Fibroblast of lung (primary cell): ENCODE measurements at regions not wholly inside any gene's neighbourhood (a gene's known extent, or its start where the extent isn't known, plus 50 kb on each side); places are given as distances from the start of the nearest gene placed in this dataset.
"Not testable (repeated sequence)": the region's sequence is repeated elsewhere in the genome, so short reads cannot be mapped to it uniquely, and the experiment has no call there.

Experiments
- DNase-seq, 2 donors: peaks; one replicate each; pipeline versions ENCODE4 v3.0.0 to v3.0.0-alpha.2; 2010; ENCODE audit warnings: low read depth in 2 of 2
- H2AFZ ChIP-seq: 2 replicates; pipeline ENCODE4 v1.5.1; 2012; ENCODE audit warnings: low read length, control low read depth, inconsistent platforms
- H3K27ac ChIP-seq: 2 replicates; pipeline ENCODE4 v1.5.1; 2011; ENCODE audit warnings: low read length, control low read depth; ENCODE audit not compliant: insufficient read depth
- H3K27me3 ChIP-seq: 2 replicates; pipeline ENCODE4 v1.5.1; 2011; ENCODE audit warnings: mild to moderate bottlenecking, low read length; ENCODE audit not compliant: control insufficient read depth, insufficient read depth
- H3K36me3 ChIP-seq: 2 replicates; pipeline ENCODE4 v1.5.1; 2011; ENCODE audit warnings: low read length; ENCODE audit not compliant: control insufficient read depth, insufficient read depth
- H3K4me1 ChIP-seq: 2 replicates; pipeline ENCODE4 v1.5.1; 2011; ENCODE audit warnings: low read length; ENCODE audit not compliant: control insufficient read depth, insufficient read depth; ENCODE audit errors: extremely low read depth
- H3K4me2 ChIP-seq: 2 replicates; pipeline ENCODE4 v1.5.1; 2011; ENCODE audit warnings: low read length, control low read depth; ENCODE audit not compliant: insufficient read depth; ENCODE audit errors: extremely low read depth
- H3K4me3 ChIP-seq, 4 experiments: fragments of 200-600 bp in 1 of 4; sonication (generic) in 1 of 4; replicated peaks in 1 of 4; 2 replicates each; pipeline ENCODE4 v1.5.1; 2011 to 2016; ENCODE audit warnings: low read length in 4 of 4, low read depth in 3 of 4, mild to moderate bottlenecking in 3 of 4, control low read depth in 2 of 4, inconsistent platforms in 1 of 4, mixed read lengths in 1 of 4; ENCODE audit not compliant: insufficient read depth in 1 of 4; ENCODE audit errors: control extremely low read depth in 1 of 4
- H3K79me2 ChIP-seq: 2 replicates; pipeline ENCODE4 v1.5.1; 2012; ENCODE audit warnings: mild to moderate bottlenecking, low read length, inconsistent platforms; ENCODE audit not compliant: control insufficient read depth, insufficient read depth
- H3K9ac ChIP-seq: 2 replicates; pipeline ENCODE4 v1.5.1; 2011; ENCODE audit warnings: mild to moderate bottlenecking, low read length, control low read depth; ENCODE audit not compliant: insufficient read depth
- H3K9me3 ChIP-seq: 2 replicates; pipeline ENCODE4 v1.5.1; 2012; ENCODE audit warnings: low read depth, low read length; ENCODE audit not compliant: control insufficient read depth, insufficient read depth
- H4K20me1 ChIP-seq: 2 replicates; pipeline ENCODE4 v1.5.1; 2011; ENCODE audit warnings: low read length; ENCODE audit not compliant: control insufficient read depth, insufficient read depth; ENCODE audit errors: extremely low read depth
- CTCF ChIP-seq, 2 donors: IDR thresholded peaks in 1 of 2; conservative IDR thresholded peaks in 1 of 2; 1 replicate in 1 of 2; 2 replicates in 1 of 2; pipeline ENCODE4 v1.5.1; 2011 to 2012; ENCODE audit warnings: low read length in 2 of 2, control low read depth in 1 of 2, inconsistent platforms in 1 of 2, low read depth in 1 of 2, mild to moderate bottlenecking in 1 of 2
- EZH2 ChIP-seq: IDR thresholded peaks from 2 replicates; pipeline ENCODE4 v1.5.1; 2012; ENCODE audit warnings: low read length, control low read depth, mild to moderate bottlenecking; ENCODE audit errors: missing control alignments

- no peak for DNase-seq
- TF ChIP-seq EZH2: no peak
- no peak for TF ChIP-seq CTCF (conservative IDR thresholded peaks at IDR 0.05 in 1 of 2, IDR thresholded peaks at IDR 0.05 in 1 of 2; ENCODE audit: low read depth in 1 of 2, low read length in 2 of 2)
- H2AFZ ChIP-seq: no peak overlapping the region
- H3K36me3 ChIP-seq: no peaks in the 10 kb centered on the region
- H4K20me1 ChIP-seq: no peaks in the 10 kb centered on the region
- no peaks in the 10 kb centered on the region for H3K4me1 ChIP-seq
- H3K79me2 ChIP-seq: no peaks in the 10 kb centered on the region
- no peak overlapping the region for H3K4me3 ChIP-seq
- H3K4me2 ChIP-seq: no peak overlapping the region
- no peaks in the 10 kb centered on the region for H3K27me3 ChIP-seq
- H3K27ac ChIP-seq: no peak overlapping the region
- H3K9ac ChIP-seq: no peak overlapping the region
- H3K9me3 ChIP-seq: no peaks in the 10 kb centered on the region
Measured at GRCh38 chr2:16100006-16100405, 159.7 kb downstream of the MYCN start.

GRCh38 chr2:16099326-16099725, 159.0 kb downstream of the MYCN start:
- Histone ChIP-seq H2AFZ (no peak overlapping the region), H3K4me3 (no peak overlapping the region), H3K9ac (no peak overlapping the region), H3K27me3 (no peaks in the 10 kb centered on the region), H4K20me1 (no peaks in the 10 kb centered on the region), H3K79me2 (no peaks in the 10 kb centered on the region), H3K4me1 (no peaks in the 10 kb centered on the region), H3K27ac (no peak overlapping the region), H3K4me2 (no peak overlapping the region), H3K36me3 (no peaks in the 10 kb centered on the region), H3K9me3 (no peaks in the 10 kb centered on the region)
- no peak for TF ChIP-seq EZH2
- no peak for TF ChIP-seq CTCF (conservative IDR thresholded peaks at IDR 0.05 in 1 of 2, IDR thresholded peaks at IDR 0.05 in 1 of 2; ENCODE audit: low read depth in 1 of 2, low read length in 2 of 2)
- DNase-seq: no peak

GRCh38 chr2:16096962-16097361, 156.6 kb downstream of the MYCN start:
- Histone ChIP-seq H4K20me1 (no peaks in the 10 kb centered on the region), H3K4me1 (no peaks in the 10 kb centered on the region), H3K4me2 (no peak overlapping the region), H3K4me3 (no peak overlapping the region), H3K9me3 (no peaks in the 10 kb centered on the region), H3K27ac (no peak overlapping the region), H2AFZ (no peak overlapping the region), H3K27me3 (no peaks in the 10 kb centered on the region), H3K9ac (no peak overlapping the region), H3K79me2 (no peaks in the 10 kb centered on the region), H3K36me3 (no peaks in the 10 kb centered on the region)
- TF ChIP-seq CTCF (conservative IDR thresholded peaks at IDR 0.05 in 1 of 2, IDR thresholded peaks at IDR 0.05 in 1 of 2; ENCODE audit: low read depth in 1 of 2, low read length in 2 of 2) (no peak), EZH2 (no peak)
- no peak for DNase-seq

GRCh38 chr2:16095483-16095882, 155.1 kb downstream of the MYCN start:
- not testable (repeated sequence) for H4K20me1 ChIP-seq, H3K27me3 ChIP-seq, DNase-seq, H3K36me3 ChIP-seq, H3K79me2 ChIP-seq, H2AFZ ChIP-seq, H3K4me3 ChIP-seq, H3K4me1 ChIP-seq, H3K9ac ChIP-seq, H3K9me3 ChIP-seq, H3K4me2 ChIP-seq, H3K27ac ChIP-seq
